GM21528 (cell line): ENCODE measurements at regions not wholly inside any gene's neighbourhood (a gene's known extent, or its start where the extent isn't known, plus 50 kb on each side); places are given as distances from the start of the nearest gene placed in this dataset.

ENCODE experiments used
- ATAC-seq: cut with Tn5 transposase; IDR thresholded peaks from one replicate; pipeline ENCODE4 v1.9.1; 2021; ENCODE audit warnings: mild to moderate bottlenecking, moderate library complexity; ENCODE audit not compliant: unreplicated experiment, low FRiP score

GRCh38 chr21:22250355-22250754, 1252.1 kb downstream of the NCAM2 start:
- no peak for ATAC-seq

- ATAC-seq = no peak
Observed at GRCh38 chr21:22253761-22254160, 1255.6 kb downstream of the NCAM2 start.

DNA sequence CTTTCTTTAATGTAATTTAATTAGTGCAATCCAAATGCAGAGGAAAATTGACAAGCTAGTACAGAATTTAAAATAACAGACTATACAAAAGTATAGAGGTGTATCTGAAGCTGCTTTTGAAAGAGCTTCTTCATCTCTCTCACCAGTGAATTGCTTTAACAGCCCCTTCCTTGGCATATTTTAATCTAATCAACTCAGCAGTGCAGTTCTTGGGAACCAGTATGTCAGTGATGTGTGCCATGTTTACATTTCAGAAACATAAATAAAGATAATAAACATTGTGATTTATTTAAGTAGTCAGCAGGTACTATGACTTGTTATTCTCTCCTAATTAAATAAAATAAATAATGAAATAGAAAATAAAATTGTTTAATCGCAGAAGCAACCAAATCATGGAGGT, 1260.6 kb downstream of the NCAM2 start:
- ATAC-seq = no peak

- ATAC-seq = no peak
Observed at GRCh38 chr21:22260274-22260673, 1262.1 kb downstream of the NCAM2 start.

DNA sequence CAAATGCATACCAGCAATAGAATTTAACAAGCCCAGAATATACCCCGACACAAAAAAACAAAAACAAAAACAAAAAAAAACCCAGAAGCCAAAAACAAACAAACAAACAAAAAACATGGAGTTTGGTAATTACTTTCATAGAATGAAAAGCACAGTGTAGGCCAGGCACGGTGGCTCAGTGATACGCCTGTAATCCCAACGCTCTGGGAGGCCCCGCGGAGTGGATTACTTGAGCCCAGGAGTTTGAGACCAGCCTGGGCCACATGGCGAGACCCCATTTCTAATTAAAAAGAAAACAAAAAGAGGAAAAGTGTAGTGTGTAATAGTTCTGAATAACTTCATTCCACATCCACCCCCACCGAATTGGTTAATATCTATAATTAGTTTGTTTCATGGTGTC, 1265.7 kb downstream of the NCAM2 start:
- ATAC-seq = no peak

- no peak for ATAC-seq
Observed at GRCh38 chr21:22277341-22277740, 1279.1 kb downstream of the NCAM2 start.

DNA sequence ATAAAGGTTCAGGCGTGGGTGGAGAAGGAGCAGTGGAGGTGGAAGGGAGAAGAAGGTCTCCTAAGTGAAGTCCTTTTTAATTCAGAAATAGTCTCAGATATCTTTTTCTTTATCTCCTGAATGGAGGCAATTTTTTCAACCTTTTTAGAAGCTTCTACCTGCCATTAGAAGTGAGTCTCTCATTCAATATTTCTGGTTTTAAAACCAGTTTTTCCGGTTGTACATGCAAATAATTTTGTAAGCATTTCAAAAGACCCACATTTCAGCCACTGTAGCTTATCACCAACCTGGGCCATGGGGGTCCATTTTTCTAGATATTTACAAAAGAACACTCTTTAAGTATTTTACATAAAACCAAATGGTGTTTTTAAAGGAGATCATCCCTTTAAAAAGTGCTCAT, 1280.2 kb downstream of the NCAM2 start:
- ATAC-seq = no peak

GRCh38 chr21:22280851-22281250, 1282.6 kb downstream of the NCAM2 start:
- ATAC-seq = no peak

GRCh38 chr21:22288885-22289499, 1290.8 kb downstream of the NCAM2 start:
- ATAC-seq = no peak

- ATAC-seq = no peak
Observed at GRCh38 chr21:22292144-22292543, 1293.9 kb downstream of the NCAM2 start.

GRCh38 chr21:22297575-22297974, 1299.4 kb downstream of the NCAM2 start:
- ATAC-seq = no peak

GRCh38 chr21:22311741-22312462, 1313.7 kb downstream of the NCAM2 start:
- no peak for ATAC-seq

- no peak for ATAC-seq
Observed at GRCh38 chr21:22314963-22315362, 1316.8 kb downstream of the NCAM2 start.

GRCh38 chr21:22319435-22319834, 1321.2 kb downstream of the NCAM2 start:
- no peak for ATAC-seq

DNA sequence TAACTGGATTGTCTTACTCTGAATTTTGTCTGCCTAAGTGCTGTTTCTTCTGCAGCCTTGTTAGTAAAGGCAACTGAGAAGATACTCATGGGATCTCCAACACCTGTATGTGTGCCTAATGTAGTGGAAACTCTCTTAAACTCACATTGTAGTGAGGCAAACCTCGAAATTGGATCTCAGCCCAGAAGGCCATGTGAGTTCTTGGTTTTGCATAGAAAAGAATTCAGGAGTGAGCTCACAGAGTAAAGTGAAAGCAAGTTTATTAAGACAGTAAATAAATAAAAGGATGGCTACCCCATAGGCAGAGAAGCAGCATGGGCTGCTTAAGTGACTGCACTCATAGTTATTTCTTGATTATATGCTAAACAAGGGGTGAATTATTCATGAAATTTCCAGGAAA, 1344.7 kb downstream of the NCAM2 start:
- ATAC-seq = no peak

- ATAC-seq = no peak
Observed at GRCh38 chr21:22343303-22343702, 1345.1 kb downstream of the NCAM2 start.

- no peak for ATAC-seq
Observed at GRCh38 chr21:22343721-22344120, 1345.5 kb downstream of the NCAM2 start.

- ATAC-seq = no peak
Observed at GRCh38 chr21:22345624-22346023, 1347.4 kb downstream of the NCAM2 start.

GRCh38 chr21:22346576-22346975, 1348.4 kb downstream of the NCAM2 start:
- ATAC-seq = no peak

GRCh38 chr21:22351076-22351475, 1352.9 kb downstream of the NCAM2 start:
- ATAC-seq = no peak

DNA sequence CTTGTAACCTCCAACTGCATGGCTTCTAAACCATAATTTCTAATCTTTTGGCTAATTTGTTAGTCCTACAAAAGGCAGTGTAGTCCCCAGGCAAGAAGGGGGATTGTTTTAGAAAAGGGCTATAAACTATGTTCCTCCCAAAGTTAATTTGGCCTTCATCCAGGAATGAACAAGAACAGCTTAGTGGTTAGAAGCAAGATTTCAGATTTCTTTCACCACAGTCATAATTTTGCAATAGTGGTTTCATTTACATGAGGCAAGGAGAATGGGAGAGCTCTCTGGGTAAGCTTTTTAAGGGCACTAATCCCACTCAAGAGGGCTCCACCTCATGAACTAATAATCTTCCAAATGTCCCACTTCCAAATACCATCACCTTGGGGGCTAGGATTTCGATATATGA, 1353.9 kb downstream of the NCAM2 start:
- ATAC-seq = no peak

- no peak for ATAC-seq
Observed at GRCh38 chr21:22355949-22356348, 1357.7 kb downstream of the NCAM2 start.
